Transverse colon (tissue), 4 donors: ENCODE measurements at regions not wholly inside any gene's neighbourhood (a gene's known extent, or its start where the extent isn't known, plus 50 kb on each side); places are given as distances from the start of the nearest gene placed in this dataset.

Source experiments
- DNase-seq: peaks from one replicate; pipeline ENCODE4 v3.0.0-alpha.2; 2019
- H3K27ac ChIP-seq, 4 donors: fragments of 200-600 bp; sonication (generic); 2 replicates each; pipeline ENCODE4 v1.5.1; 2016 to 2018; ENCODE audit warnings: inconsistent platforms in 4 of 4
- H3K27me3 ChIP-seq: fragments of 200-600 bp; sonication (generic); 2 replicates; pipeline ENCODE4 v1.5.1; 2017; ENCODE audit warnings: inconsistent platforms
- H3K36me3 ChIP-seq, 4 donors: fragments of 200-600 bp; sonication (generic); 2 replicates each; pipeline ENCODE4 v1.5.1; 2017 to 2019; ENCODE audit warnings: inconsistent platforms in 4 of 4
- H3K4me1 ChIP-seq, 4 donors: fragments of 200-600 bp; sonication (generic); 2 replicates each; pipeline ENCODE4 v1.5.1; 2017 to 2020; ENCODE audit warnings: inconsistent platforms in 4 of 4
- H3K4me3 ChIP-seq, 4 donors: fragments of 200-600 bp; sonication (generic); 1 replicate in 1 of 4; 2 replicates in 3 of 4; pipeline versions ENCODE4 v1.5.1 to v1.6.1; 2017 to 2019; ENCODE audit warnings: inconsistent platforms in 4 of 4
- H3K9me3 ChIP-seq, 2 donors: fragments of 200-600 bp; sonication (generic); 2 replicates each; pipeline ENCODE4 v1.5.1; 2017 to 2019; ENCODE audit warnings: inconsistent platforms in 2 of 2
- EP300 ChIP-seq: sonication (generic); formaldehyde crosslinking; IDR thresholded peaks from one replicate; pipeline ENCODE4 v1.6.1; 2017; ENCODE audit warnings: antibody characterized with exemption, low read depth
- POLR2A ChIP-seq: fragments of 450-650 bp; IDR thresholded peaks from one replicate; pipeline ENCODE4 v1.6.1; 2016; ENCODE audit warnings: antibody characterized with exemption, mild to moderate bottlenecking, moderate library complexity
- POLR2AphosphoS5 ChIP-seq, 3 donors: sonication (generic); formaldehyde crosslinking; IDR thresholded peaks; one replicate each; pipeline ENCODE4 v1.6.1; 2016; ENCODE audit warnings: antibody characterized with exemption in 3 of 3
- WGBS, 2 donors: methylation state at CpG; one replicate each; pipeline ENCODE4 v1.1.5; 2018; ENCODE audit warnings: low coverage in 1 of 2; 5-methylcytosine and 5-hydroxymethylcytosine counted together
- in situ Hi-C, 4 donors: fragments of 200-750 bp; cut with MboI; loops; one replicate each; pipeline versions ENCODE4 v1.15.0 to v1.15.1; 2017; ENCODE audit warnings: low sequenced_read_pairs in 3 of 4, low pct_ligation_motif_present in 1 of 4, low pct_unique_long_range_greater_than_20kb in 1 of 4
- intact Hi-C: fragments of 100-400 bp; cut with DNase I; formaldehyde crosslinking; loops from one replicate; pipeline ENCODE4 v1.15.1; 2023; ENCODE audit warnings: low total_unique reads
- TF ChIP-seq, protein P1 (sequence below), 5 experiments: fragments of 200-600 bp in 3 of 5; fragments of 450-650 bp in 2 of 5; sonication (generic) in 3 of 5; IDR thresholded peaks; 1 replicate in 2 of 5; 2 replicates in 3 of 5; pipeline ENCODE4 v1.5.1; 2016 to 2017; ENCODE audit warnings: antibody characterized with exemption in 5 of 5, inconsistent platforms in 3 of 5, mild to moderate bottlenecking in 2 of 5, moderate library complexity in 1 of 5

DNA sequence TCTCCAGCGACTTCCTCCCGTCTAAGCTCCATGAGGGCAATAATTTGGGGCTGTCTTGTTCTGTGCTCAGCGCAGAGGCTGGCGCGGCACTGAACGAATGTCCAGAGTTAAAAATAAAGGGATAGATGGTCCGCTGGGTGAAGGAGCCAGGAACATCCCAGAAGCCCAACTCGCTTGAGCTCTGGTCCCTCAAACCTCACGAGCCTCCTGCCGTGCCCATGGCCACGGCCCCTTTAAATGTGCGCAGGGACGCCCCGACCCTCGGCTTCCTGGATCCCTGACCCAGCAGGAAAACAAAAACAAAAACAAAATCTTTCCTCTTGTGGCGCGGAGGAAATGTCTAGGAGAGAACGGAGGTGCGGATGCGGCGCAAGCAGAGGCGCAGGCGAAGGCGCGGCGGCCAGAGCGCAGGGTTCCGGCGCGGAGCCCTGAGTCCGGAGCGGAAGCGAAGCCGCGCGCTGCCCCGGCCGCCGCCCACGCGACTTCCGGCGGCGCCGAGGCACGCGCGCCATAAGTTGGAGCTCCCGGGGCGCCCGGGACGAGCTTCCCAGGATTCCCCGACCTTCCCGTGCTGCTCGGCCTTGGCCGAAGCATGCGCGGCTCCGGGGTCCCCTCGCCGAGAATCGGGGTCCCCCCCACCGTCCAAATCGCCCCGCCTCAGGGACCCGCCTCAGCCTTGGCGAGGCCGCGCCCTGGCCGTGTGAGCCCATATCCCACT, 52.9 kb upstream of the WNT7A start:
- in situ Hi-C loops, result no loop called here
- H3K4me1 ChIP-seq, result no peaks in the 10 kb centered on the region
- H3K36me3 ChIP-seq, result no peaks in the 10 kb centered on the region
- H3K9me3 ChIP-seq, result no peaks in the 10 kb centered on the region
- DNase-seq, result no peak
- H3K27ac ChIP-seq, result no peak overlapping the region
- intact Hi-C loops, result no loop called here
- WGBS, 2 donors, result 62 to 88% methylated on average over 6 to 66 of the region's 70 CpGs
- peak overlapping the region in 3 of 4 donors; percentile 1 to 40 (median 9) for H3K4me3 ChIP-seq
- TF ChIP-seq POLR2A (no peak), POLR2AphosphoS5 (IDR thresholded peaks at IDR 0.05) (no peak), EP300 (no peak)
- TF ChIP-seq, protein P1, sequence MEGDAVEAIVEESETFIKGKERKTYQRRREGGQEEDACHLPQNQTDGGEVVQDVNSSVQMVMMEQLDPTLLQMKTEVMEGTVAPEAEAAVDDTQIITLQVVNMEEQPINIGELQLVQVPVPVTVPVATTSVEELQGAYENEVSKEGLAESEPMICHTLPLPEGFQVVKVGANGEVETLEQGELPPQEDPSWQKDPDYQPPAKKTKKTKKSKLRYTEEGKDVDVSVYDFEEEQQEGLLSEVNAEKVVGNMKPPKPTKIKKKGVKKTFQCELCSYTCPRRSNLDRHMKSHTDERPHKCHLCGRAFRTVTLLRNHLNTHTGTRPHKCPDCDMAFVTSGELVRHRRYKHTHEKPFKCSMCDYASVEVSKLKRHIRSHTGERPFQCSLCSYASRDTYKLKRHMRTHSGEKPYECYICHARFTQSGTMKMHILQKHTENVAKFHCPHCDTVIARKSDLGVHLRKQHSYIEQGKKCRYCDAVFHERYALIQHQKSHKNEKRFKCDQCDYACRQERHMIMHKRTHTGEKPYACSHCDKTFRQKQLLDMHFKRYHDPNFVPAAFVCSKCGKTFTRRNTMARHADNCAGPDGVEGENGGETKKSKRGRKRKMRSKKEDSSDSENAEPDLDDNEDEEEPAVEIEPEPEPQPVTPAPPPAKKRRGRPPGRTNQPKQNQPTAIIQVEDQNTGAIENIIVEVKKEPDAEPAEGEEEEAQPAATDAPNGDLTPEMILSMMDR (IDR thresholded peaks at IDR 0.05), result no peak
- H3K27me3 ChIP-seq, result peaks cover 9% of the 10 kb centered on the region

DNA sequence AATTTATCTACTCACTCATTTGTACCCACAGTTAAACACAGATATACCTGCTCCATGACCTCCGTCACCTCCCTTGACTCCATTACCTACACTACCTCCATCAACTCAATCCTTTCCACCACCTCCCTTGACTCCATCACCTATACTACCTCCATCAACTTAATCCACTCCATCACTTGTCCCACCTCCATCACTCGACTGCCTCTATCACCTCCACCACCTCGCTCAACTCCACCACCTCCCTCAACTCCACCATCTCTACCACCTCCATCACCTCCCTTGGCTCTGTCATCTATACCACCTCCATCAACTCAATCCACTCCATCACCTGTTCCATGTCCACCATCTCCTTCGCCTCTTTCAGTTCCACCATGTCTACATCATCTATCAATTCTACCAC, 51.3 kb upstream of the WNT7A start:
- TF ChIP-seq, protein P1 (IDR thresholded peaks at IDR 0.05), result no peak
- no peak for TF ChIP-seq POLR2A
- no peak for TF ChIP-seq POLR2AphosphoS5 (IDR thresholded peaks at IDR 0.05)
- no peak for TF ChIP-seq EP300
- intact Hi-C loops (no loop called here), in situ Hi-C loops (no loop called here)
- 87 to 91% methylated on average over 4 of the region's 4 CpGs for WGBS, 2 donors
- DNase-seq, result no peak
- no peak overlapping the region for H3K4me3 ChIP-seq
- H3K36me3 ChIP-seq, result no peaks in the 10 kb centered on the region
- H3K27me3 ChIP-seq, result peaks cover 9% of the 10 kb centered on the region
- H3K9me3 ChIP-seq, result no peaks in the 10 kb centered on the region
- H3K4me1 ChIP-seq, result no peaks in the 10 kb centered on the region
- no peak overlapping the region for H3K27ac ChIP-seq
